ENCODE measurements at regions not wholly inside any gene's neighbourhood (a gene's known extent, or its start where the extent isn't known, plus 50 kb on each side); places are given as distances from the start of the nearest gene placed in this dataset.

DNA sequence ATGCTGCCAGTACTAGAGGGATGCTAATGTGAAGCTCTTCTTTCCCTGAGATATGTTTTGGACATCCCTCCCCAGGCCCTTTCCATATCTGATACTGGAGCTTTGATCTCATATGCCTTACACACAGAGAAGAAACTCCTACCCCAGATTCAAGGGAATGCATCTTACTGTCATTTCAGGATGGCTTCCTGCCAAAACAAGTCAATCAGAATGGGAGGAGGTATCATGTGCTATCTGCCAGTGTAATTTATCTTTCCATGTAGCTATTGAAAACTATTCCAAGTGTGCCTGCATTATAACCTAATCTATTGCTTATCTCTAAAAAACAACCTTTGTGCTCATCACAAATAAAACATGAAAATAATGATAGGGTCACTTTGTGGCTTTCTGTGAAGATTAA is 269.9 kb upstream of the SETBP1 start:
- Histone ChIP-seq H3K4me2 (ENCODE audit: low read length) (no peak overlapping the region), H3K9ac (ENCODE audit: low read length) (no peak overlapping the region), H3K27me3 (ENCODE audit: insufficient read depth, low read length) (no peaks in the 10 kb centered on the region), H4K20me1 (ENCODE audit: insufficient read depth) (no peaks in the 10 kb centered on the region), H3K36me3 (ENCODE audit: control insufficient read depth in 1 of 2, insufficient read depth in 2 of 2, low read length in 2 of 2) (no peaks in the 10 kb centered on the region), H3K4me1 (ENCODE audit: control insufficient read depth in 1 of 2, insufficient read depth in 2 of 2, low read length in 2 of 2) (no peaks in the 10 kb centered on the region), H3K9me3 (ENCODE audit: control insufficient read depth in 1 of 2, insufficient read depth in 1 of 2, low read depth in 1 of 2, low read length in 2 of 2) (peaks cover 5 to 22% of the 10 kb centered on the region in 2 experiments; a peak in 1 of 4 replicates), H2AFZ (ENCODE audit: low read depth, low read length, poor library complexity, severe bottlenecking) (no peak overlapping the region), H3K27ac (ENCODE audit: low read depth, low read length) (no peak overlapping the region), H3K79me2 (ENCODE audit: insufficient read depth, low read length) (no peaks in the 10 kb centered on the region), H3K4me3 (replicated peaks in 1 of 2; ENCODE audit: low read depth in 1 of 2, low read length in 2 of 2) (no peak overlapping the region), H3K9me2 (ENCODE audit: insufficient read depth) (no peaks in the 10 kb centered on the region)
- RAD21 ChIA-PET (ENCODE audit: low non-redundant PET in 1 of 2, low total read pairs in 2 of 2, uncharacterized antibody in 2 of 2, unreplicated experiment in 2 of 2), result no interaction called here
- POLR2A ChIA-PET, result no interaction called here
- DNase-seq (ENCODE audit: low read depth, low spot score), result no peak
- BruUV-seq (replicated peaks), result no TSS peak
- CTCF ChIA-PET, result no interaction called here
- no peak for ATAC-seq
- intact Hi-C loops (cut with micrococcal nuclease), result no loop called here
- TF ChIP-seq, protein P1, sequence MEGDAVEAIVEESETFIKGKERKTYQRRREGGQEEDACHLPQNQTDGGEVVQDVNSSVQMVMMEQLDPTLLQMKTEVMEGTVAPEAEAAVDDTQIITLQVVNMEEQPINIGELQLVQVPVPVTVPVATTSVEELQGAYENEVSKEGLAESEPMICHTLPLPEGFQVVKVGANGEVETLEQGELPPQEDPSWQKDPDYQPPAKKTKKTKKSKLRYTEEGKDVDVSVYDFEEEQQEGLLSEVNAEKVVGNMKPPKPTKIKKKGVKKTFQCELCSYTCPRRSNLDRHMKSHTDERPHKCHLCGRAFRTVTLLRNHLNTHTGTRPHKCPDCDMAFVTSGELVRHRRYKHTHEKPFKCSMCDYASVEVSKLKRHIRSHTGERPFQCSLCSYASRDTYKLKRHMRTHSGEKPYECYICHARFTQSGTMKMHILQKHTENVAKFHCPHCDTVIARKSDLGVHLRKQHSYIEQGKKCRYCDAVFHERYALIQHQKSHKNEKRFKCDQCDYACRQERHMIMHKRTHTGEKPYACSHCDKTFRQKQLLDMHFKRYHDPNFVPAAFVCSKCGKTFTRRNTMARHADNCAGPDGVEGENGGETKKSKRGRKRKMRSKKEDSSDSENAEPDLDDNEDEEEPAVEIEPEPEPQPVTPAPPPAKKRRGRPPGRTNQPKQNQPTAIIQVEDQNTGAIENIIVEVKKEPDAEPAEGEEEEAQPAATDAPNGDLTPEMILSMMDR (IDR thresholded peaks at IDR 0.05 in 2 of 3, conservative IDR thresholded peaks at IDR 0.05 in 1 of 3; ENCODE audit: borderline replicate concordance in 1 of 3, insufficient read depth in 1 of 3, low read depth in 2 of 3, low read length in 2 of 3), result no peak
- TF ChIP-seq FOSL1 (IDR thresholded peaks at IDR 0.05; ENCODE audit: low read depth), result no peak
- no peak for TF ChIP-seq SP1 (IDR thresholded peaks at IDR 0.05; ENCODE audit: low read depth)
- no peak for TF ChIP-seq CEBPB (IDR thresholded peaks at IDR 0.05; ENCODE audit: low read depth)
- TF ChIP-seq, protein P2, sequence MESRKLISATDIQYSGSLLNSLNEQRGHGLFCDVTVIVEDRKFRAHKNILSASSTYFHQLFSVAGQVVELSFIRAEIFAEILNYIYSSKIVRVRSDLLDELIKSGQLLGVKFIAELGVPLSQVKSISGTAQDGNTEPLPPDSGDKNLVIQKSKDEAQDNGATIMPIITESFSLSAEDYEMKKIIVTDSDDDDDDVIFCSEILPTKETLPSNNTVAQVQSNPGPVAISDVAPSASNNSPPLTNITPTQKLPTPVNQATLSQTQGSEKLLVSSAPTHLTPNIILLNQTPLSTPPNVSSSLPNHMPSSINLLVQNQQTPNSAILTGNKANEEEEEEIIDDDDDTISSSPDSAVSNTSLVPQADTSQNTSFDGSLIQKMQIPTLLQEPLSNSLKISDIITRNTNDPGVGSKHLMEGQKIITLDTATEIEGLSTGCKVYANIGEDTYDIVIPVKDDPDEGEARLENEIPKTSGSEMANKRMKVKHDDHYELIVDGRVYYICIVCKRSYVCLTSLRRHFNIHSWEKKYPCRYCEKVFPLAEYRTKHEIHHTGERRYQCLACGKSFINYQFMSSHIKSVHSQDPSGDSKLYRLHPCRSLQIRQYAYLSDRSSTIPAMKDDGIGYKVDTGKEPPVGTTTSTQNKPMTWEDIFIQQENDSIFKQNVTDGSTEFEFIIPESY (IDR thresholded peaks at IDR 0.05; ENCODE audit: extremely low read depth, insufficient replicate concordance, low read length), result no peak

All from HCT116 (cell line).